ENCODE measurements at regions not wholly inside any gene's neighbourhood (a gene's known extent, or its start where the extent isn't known, plus 50 kb on each side); places are given as distances from the start of the nearest gene placed in this dataset.
"Not testable (repeated sequence)": the region's sequence is repeated elsewhere in the genome, so short reads cannot be mapped to it uniquely, and the experiment has no call there.

GRCh38 chr2:7653617-7654016 is 736.4 kb downstream of the RNF144A start:
- Histone ChIP-seq H3K9me2 (replicated peaks; ENCODE audit: insufficient read depth, low read length) (no peaks in the 10 kb centered on the region), H3K79me2 (ENCODE audit: low read length) (no peaks in the 10 kb centered on the region), H4K20me1 (ENCODE audit: insufficient read depth, low read depth, low read length) (no peaks in the 10 kb centered on the region), H2AFZ (ENCODE audit: low read length) (no peak overlapping the region), H3K4me1 (ENCODE audit: low read length) (peaks cover 12% of the 10 kb centered on the region), H3K9me3 (ENCODE audit: low read length) (no peaks in the 10 kb centered on the region), H3K27me3 (ENCODE audit: low read length) (peaks cover 7% of the 10 kb centered on the region), H3K4me2 (ENCODE audit: low read depth, low read length, poor library complexity, severe bottlenecking) (no peak overlapping the region), H3K9ac (ENCODE audit: low read length) (no peak overlapping the region), H3K4me3 (ENCODE audit: low read length) (no peak overlapping the region), H3K27ac (ENCODE audit: low read length) (no peak overlapping the region), H3K36me3 (ENCODE audit: insufficient read depth, low read length) (no peaks in the 10 kb centered on the region)
- no peak for DNase-seq

GRCh38 chr2:7655629-7656028 is 738.4 kb downstream of the RNF144A start:
- Histone ChIP-seq H4K20me1 (ENCODE audit: insufficient read depth, low read depth, low read length) (no peaks in the 10 kb centered on the region), H2AFZ (ENCODE audit: low read length) (no peak overlapping the region), H3K9me3 (ENCODE audit: low read length) (no peaks in the 10 kb centered on the region), H3K27me3 (ENCODE audit: low read length) (peaks cover 7% of the 10 kb centered on the region), H3K4me2 (ENCODE audit: low read depth, low read length, poor library complexity, severe bottlenecking) (no peak overlapping the region), H3K36me3 (ENCODE audit: insufficient read depth, low read length) (no peaks in the 10 kb centered on the region), H3K9ac (ENCODE audit: low read length) (no peak overlapping the region), H3K79me2 (ENCODE audit: low read length) (no peaks in the 10 kb centered on the region), H3K4me3 (ENCODE audit: low read length) (no peak overlapping the region), H3K9me2 (replicated peaks; ENCODE audit: insufficient read depth, low read length) (no peaks in the 10 kb centered on the region), H3K4me1 (ENCODE audit: low read length) (peaks cover 12% of the 10 kb centered on the region), H3K27ac (ENCODE audit: low read length) (no peak overlapping the region)
- DNase-seq = no peak

GRCh38 chr2:7657526-7657925 is 740.3 kb downstream of the RNF144A start:
- peaks cover 12% of the 10 kb centered on the region for H3K4me1 ChIP-seq (ENCODE audit: low read length)
- not testable (repeated sequence) for DNase-seq; H4K20me1 ChIP-seq (ENCODE audit: insufficient read depth, low read depth, low read length); H2AFZ ChIP-seq (ENCODE audit: low read length); H3K27me3 ChIP-seq (ENCODE audit: low read length); H3K4me2 ChIP-seq (ENCODE audit: low read depth, low read length, poor library complexity, severe bottlenecking); H3K36me3 ChIP-seq (ENCODE audit: insufficient read depth, low read length); H3K79me2 ChIP-seq (ENCODE audit: low read length); H3K9ac ChIP-seq (ENCODE audit: low read length); H3K9me3 ChIP-seq (ENCODE audit: low read length); H3K4me3 ChIP-seq (ENCODE audit: low read length); H3K9me2 ChIP-seq (replicated peaks; ENCODE audit: insufficient read depth, low read length); H3K27ac ChIP-seq (ENCODE audit: low read length)

GRCh38 chr2:7658486-7658885 is 741.3 kb downstream of the RNF144A start:
- H3K4me3 ChIP-seq (ENCODE audit: low read length) = no peak overlapping the region
- H3K36me3 ChIP-seq (ENCODE audit: insufficient read depth, low read length) = no peaks in the 10 kb centered on the region
- no peak overlapping the region for H3K4me2 ChIP-seq (ENCODE audit: low read depth, low read length, poor library complexity, severe bottlenecking)
- no peak overlapping the region for H3K27ac ChIP-seq (ENCODE audit: low read length)
- peaks cover 3% of the 10 kb centered on the region; the same call in 1 of the 2 replicates for H3K27me3 ChIP-seq (ENCODE audit: low read length)
- peaks cover 12% of the 10 kb centered on the region for H3K4me1 ChIP-seq (ENCODE audit: low read length)
- DNase-seq = no peak
- H4K20me1 ChIP-seq (ENCODE audit: insufficient read depth, low read depth, low read length) = no peaks in the 10 kb centered on the region
- H2AFZ ChIP-seq (ENCODE audit: low read length) = no peak overlapping the region
- H3K9ac ChIP-seq (ENCODE audit: low read length) = no peak overlapping the region
- no peaks in the 10 kb centered on the region for H3K9me3 ChIP-seq (ENCODE audit: low read length)
- H3K79me2 ChIP-seq (ENCODE audit: low read length) = no peaks in the 10 kb centered on the region
- H3K9me2 ChIP-seq (replicated peaks; ENCODE audit: insufficient read depth, low read length) = no peaks in the 10 kb centered on the region

GRCh38 chr2:7660816-7661215 is 743.6 kb downstream of the RNF144A start:
- H4K20me1 ChIP-seq (ENCODE audit: insufficient read depth, low read depth, low read length) = no peaks in the 10 kb centered on the region
- no peak overlapping the region for H3K9ac ChIP-seq (ENCODE audit: low read length)
- no peak overlapping the region for H3K4me2 ChIP-seq (ENCODE audit: low read depth, low read length, poor library complexity, severe bottlenecking)
- no peak overlapping the region for H2AFZ ChIP-seq (ENCODE audit: low read length)
- H3K4me1 ChIP-seq (ENCODE audit: low read length) = peaks cover 14% of the 10 kb centered on the region
- no peak for DNase-seq
- H3K9me2 ChIP-seq (replicated peaks; ENCODE audit: insufficient read depth, low read length) = no peaks in the 10 kb centered on the region
- no peaks in the 10 kb centered on the region for H3K36me3 ChIP-seq (ENCODE audit: insufficient read depth, low read length)
- H3K27me3 ChIP-seq (ENCODE audit: low read length) = no peaks in the 10 kb centered on the region
- no peak overlapping the region for H3K4me3 ChIP-seq (ENCODE audit: low read length)
- no peaks in the 10 kb centered on the region for H3K9me3 ChIP-seq (ENCODE audit: low read length)
- H3K79me2 ChIP-seq (ENCODE audit: low read length) = no peaks in the 10 kb centered on the region
- no peak overlapping the region for H3K27ac ChIP-seq (ENCODE audit: low read length)

- Histone ChIP-seq H3K9ac (ENCODE audit: low read length) (no peak overlapping the region), H3K36me3 (ENCODE audit: insufficient read depth, low read length) (no peaks in the 10 kb centered on the region), H3K27me3 (ENCODE audit: low read length) (no peaks in the 10 kb centered on the region), H3K4me1 (ENCODE audit: low read length) (peaks cover 16% of the 10 kb centered on the region), H2AFZ (ENCODE audit: low read length) (no peak overlapping the region), H3K79me2 (ENCODE audit: low read length) (no peaks in the 10 kb centered on the region), H3K27ac (ENCODE audit: low read length) (no peak overlapping the region), H3K9me3 (ENCODE audit: low read length) (no peaks in the 10 kb centered on the region), H3K9me2 (replicated peaks; ENCODE audit: insufficient read depth, low read length) (no peaks in the 10 kb centered on the region), H3K4me2 (ENCODE audit: low read depth, low read length, poor library complexity, severe bottlenecking) (no peak overlapping the region), H4K20me1 (ENCODE audit: insufficient read depth, low read depth, low read length) (no peaks in the 10 kb centered on the region), H3K4me3 (ENCODE audit: low read length) (no peak overlapping the region)
- DNase-seq = no peak
These were observed 744.3 kb downstream of the RNF144A start for GRCh38 chr2:7661502-7661901.

GRCh38 chr2:7665880-7666279 is 748.7 kb downstream of the RNF144A start:
- H3K9ac ChIP-seq (ENCODE audit: low read length) = no peak overlapping the region
- no peak overlapping the region for H3K4me2 ChIP-seq (ENCODE audit: low read depth, low read length, poor library complexity, severe bottlenecking)
- H4K20me1 ChIP-seq (ENCODE audit: insufficient read depth, low read depth, low read length) = no peaks in the 10 kb centered on the region
- no peaks in the 10 kb centered on the region for H3K9me2 ChIP-seq (replicated peaks; ENCODE audit: insufficient read depth, low read length)
- no peak overlapping the region for H2AFZ ChIP-seq (ENCODE audit: low read length)
- DNase-seq = no peak
- H3K9me3 ChIP-seq (ENCODE audit: low read length) = no peaks in the 10 kb centered on the region
- H3K4me3 ChIP-seq (ENCODE audit: low read length) = no peak overlapping the region
- no peaks in the 10 kb centered on the region for H3K79me2 ChIP-seq (ENCODE audit: low read length)
- peaks cover 6% of the 10 kb centered on the region for H3K4me1 ChIP-seq (ENCODE audit: low read length)
- H3K36me3 ChIP-seq (ENCODE audit: insufficient read depth, low read length) = no peaks in the 10 kb centered on the region
- H3K27me3 ChIP-seq (ENCODE audit: low read length) = no peaks in the 10 kb centered on the region
- H3K27ac ChIP-seq (ENCODE audit: low read length) = no peak overlapping the region

GRCh38 chr2:7666596-7667259 is 749.5 kb downstream of the RNF144A start:
- no peak overlapping the region for H3K4me3 ChIP-seq (ENCODE audit: low read length)
- DNase-seq = no peak
- H3K27me3 ChIP-seq (ENCODE audit: low read length) = no peaks in the 10 kb centered on the region
- H3K4me2 ChIP-seq (ENCODE audit: low read depth, low read length, poor library complexity, severe bottlenecking) = no peak overlapping the region
- no peaks in the 10 kb centered on the region for H3K36me3 ChIP-seq (ENCODE audit: insufficient read depth, low read length)
- H3K79me2 ChIP-seq (ENCODE audit: low read length) = no peaks in the 10 kb centered on the region
- no peaks in the 10 kb centered on the region for H4K20me1 ChIP-seq (ENCODE audit: insufficient read depth, low read depth, low read length)
- no peaks in the 10 kb centered on the region for H3K9me2 ChIP-seq (replicated peaks; ENCODE audit: insufficient read depth, low read length)
- no peak overlapping the region for H2AFZ ChIP-seq (ENCODE audit: low read length)
- H3K9me3 ChIP-seq (ENCODE audit: low read length) = no peaks in the 10 kb centered on the region
- no peak overlapping the region for H3K9ac ChIP-seq (ENCODE audit: low read length)
- H3K4me1 ChIP-seq (ENCODE audit: low read length) = peaks cover 6% of the 10 kb centered on the region
- no peak overlapping the region for H3K27ac ChIP-seq (ENCODE audit: low read length)

Measured in Karpas-422 (cell line).